GM12873 (cell line): ENCODE measurements at regions not wholly inside any gene's neighbourhood (a gene's known extent, or its start where the extent isn't known, plus 50 kb on each side); places are given as distances from the start of the nearest gene placed in this dataset.

Experiments used
- TF ChIP-seq, protein P1 (sequence below): IDR thresholded peaks from 2 replicates; pipeline ENCODE4 v1.5.1; 2012; ENCODE audit warnings: low read depth, mild to moderate bottlenecking, moderate library complexity, low read length, control low read depth; ENCODE audit not compliant: insufficient read depth; ENCODE audit errors: missing control alignments

DNA sequence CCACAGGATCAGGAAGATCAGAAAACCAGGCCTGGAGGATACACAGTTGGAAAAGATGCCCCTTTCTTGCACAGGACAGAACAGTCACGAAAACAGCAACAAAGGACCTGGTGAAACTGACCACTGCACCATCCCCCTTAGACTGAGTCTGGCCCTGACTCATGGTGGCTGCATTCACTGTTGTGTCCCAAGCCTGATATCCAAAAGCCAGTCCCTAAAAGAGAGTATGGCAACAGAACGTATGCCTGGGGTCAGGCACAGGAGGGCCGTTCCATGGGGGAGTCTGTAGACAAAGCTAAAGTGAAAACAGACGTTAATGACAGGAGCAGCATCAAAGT lies 301.1 kb upstream of the NBEA start:
- TF ChIP-seq, protein P1, sequence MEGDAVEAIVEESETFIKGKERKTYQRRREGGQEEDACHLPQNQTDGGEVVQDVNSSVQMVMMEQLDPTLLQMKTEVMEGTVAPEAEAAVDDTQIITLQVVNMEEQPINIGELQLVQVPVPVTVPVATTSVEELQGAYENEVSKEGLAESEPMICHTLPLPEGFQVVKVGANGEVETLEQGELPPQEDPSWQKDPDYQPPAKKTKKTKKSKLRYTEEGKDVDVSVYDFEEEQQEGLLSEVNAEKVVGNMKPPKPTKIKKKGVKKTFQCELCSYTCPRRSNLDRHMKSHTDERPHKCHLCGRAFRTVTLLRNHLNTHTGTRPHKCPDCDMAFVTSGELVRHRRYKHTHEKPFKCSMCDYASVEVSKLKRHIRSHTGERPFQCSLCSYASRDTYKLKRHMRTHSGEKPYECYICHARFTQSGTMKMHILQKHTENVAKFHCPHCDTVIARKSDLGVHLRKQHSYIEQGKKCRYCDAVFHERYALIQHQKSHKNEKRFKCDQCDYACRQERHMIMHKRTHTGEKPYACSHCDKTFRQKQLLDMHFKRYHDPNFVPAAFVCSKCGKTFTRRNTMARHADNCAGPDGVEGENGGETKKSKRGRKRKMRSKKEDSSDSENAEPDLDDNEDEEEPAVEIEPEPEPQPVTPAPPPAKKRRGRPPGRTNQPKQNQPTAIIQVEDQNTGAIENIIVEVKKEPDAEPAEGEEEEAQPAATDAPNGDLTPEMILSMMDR: no peak

DNA sequence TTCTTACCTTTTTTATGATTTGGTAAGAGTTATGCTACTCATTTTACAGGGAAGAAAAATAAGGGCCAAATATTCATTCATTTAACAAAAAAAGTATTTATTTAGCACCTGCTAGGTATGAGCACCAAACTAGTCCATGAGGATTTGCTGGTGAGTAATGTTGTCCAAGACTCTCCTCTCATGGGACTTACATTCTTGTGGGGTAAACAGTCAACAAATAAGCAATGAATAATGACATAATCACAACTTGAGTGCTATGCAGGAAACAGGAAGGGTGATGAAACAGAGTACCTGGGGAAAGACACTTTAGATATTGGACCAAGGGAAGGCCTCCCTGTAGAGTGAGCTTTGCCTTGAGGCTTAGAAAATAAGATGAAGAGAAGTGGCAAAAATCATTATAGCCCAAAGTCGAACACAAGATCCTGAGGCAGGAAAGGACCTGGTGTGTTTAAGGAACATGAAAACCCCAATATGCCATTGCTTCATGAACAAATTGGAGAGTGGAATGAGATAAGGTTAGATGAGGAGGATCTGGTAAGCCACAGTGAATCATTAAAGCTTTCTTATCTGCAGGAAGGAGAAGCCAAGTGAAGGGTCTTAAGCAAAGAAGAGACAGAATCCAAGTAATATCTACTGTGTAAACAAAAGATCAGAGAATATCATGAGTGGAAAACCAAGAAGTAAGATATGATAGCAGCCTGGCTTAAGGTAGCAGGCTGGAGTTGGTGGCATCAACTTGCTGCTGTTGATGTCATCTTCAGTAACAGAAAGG lies 294.5 kb upstream of the NBEA start:
- TF ChIP-seq, protein P1: no peak

DNA sequence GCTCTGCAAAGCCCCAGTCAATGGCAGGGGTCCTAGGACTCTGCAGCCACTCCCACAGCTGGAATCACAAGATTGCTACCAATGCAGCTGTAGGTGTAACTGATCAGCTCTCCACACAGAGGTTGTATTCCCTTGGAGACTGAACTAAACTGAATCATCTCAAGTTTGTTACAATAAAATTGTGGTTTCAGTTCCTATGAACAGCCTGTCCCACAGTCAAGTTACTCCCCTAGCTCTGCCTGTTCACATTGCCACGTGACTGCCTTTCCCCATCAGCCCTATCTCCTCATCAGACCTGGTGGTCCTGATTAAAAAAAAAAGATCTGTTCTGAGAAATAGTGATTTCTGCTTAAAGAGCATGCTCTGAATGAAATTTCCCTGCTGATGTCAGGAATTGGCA lies 287.9 kb upstream of the NBEA start:
- TF ChIP-seq, protein P1: no peak

DNA sequence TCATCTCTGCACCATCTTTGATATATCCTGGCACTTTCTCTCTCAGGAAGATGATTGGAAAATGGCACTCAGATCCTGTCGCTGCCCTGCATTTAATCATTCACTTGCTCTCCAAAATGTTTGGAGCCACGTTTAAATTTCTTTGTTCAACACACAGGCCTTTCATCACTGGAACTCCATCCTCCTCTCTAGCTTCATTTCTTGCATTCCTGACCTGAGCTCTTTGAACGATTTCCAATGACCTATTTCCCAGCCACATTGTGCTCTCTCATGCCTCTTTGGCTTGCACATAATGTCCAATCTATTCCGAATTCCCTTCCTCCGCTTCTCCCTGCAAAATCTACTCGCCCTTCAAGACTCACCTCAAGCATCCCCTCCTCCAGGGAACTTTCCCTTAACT lies 287.4 kb upstream of the NBEA start:
- TF ChIP-seq, protein P1: no peak

DNA sequence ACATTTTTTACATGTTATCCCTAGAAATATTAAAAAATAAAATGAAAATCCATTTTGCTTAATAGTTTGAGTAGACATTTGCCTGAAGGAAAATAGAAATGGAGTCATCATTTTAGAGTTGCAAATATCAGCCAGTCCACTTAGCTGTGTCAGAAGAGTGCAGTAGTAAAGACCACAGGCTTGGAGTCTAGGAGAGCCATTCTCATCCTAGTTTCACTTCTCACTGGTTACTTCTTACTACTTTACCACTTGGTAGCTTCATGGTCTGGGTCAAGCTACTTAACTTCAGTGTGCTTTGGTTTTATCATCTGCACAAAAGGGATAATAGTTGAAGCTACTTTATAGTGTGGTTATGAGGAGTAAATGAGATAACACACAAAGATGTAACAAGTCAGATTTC lies 286.5 kb upstream of the NBEA start:
- TF ChIP-seq, protein P1: no peak

DNA sequence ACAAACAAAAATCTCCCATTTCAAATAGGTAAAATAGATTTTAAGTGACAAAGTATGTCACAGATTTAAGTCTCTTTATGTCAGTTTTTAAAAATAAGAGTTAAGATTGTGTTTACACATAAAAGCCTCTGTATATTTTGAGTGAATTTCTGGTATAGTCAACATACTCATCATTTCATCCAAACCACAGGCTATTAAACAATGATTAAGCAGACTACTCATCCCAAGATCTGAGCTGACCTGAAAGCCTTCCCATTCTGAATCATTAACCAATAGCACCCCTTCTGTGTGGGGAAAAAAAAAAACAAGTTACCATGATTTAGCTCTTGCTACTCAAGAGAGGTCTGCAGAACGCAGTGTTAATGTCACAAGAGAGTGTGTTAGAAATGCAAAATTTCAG lies 284.4 kb upstream of the NBEA start:
- TF ChIP-seq, protein P1: no peak

DNA sequence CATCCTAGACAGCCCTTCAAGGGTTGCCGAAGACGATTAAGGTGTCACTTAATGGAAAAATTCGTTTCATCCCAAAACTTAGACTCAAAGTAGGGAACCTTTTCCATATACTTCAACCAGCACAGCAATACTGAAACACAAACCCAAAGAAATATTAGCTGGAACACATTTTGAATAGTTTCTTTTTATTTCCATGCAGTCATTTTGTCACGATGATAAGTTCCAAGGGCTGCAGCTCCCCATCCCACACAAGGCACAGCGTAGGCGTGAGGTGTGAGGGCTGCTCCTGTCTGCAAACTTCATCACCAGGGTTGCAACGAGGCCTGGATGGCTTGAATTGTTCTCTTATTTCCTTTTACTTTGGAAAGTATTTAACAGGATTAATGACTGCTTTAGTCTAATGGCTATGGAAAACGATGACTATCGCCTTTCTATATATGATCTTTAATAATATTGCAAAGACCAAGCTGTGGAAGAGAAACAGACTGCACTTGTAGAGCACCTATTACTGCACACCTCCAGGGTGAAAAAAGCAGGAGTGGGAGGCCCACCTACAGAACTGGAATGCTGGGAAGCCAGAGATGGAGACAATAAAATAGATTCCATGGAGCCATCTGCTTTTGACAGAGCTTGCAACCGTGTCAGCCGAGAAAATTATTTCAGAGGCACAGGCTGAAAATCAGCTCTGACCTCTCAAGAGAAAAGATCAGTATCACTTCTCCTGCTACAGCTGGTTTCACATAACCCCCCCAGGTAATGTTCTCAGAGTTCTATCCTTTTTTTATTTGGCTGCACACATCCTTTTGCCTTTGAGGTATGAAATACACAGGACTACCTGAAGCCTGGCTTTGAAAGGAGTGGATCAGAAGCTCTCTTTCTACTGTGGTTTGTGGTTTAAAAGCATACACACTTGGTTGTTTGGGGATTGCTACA lies 274.5 kb upstream of the NBEA start:
- TF ChIP-seq, protein P1: no peak
